Fibroblast of lung (primary cell): ENCODE measurements at regions not wholly inside any gene's neighbourhood (a gene's known extent, or its start where the extent isn't known, plus 50 kb on each side); places are given as distances from the start of the nearest gene placed in this dataset.

Experiments used
- DNase-seq, 2 donors: peaks; one replicate each; pipeline versions ENCODE4 v3.0.0 to v3.0.0-alpha.2; 2010; ENCODE audit warnings: low read depth in 2 of 2
- H2AFZ ChIP-seq: 2 replicates; pipeline ENCODE4 v1.5.1; 2012; ENCODE audit warnings: low read length, control low read depth, inconsistent platforms
- H3K27ac ChIP-seq: 2 replicates; pipeline ENCODE4 v1.5.1; 2011; ENCODE audit warnings: low read length, control low read depth; ENCODE audit not compliant: insufficient read depth
- H3K27me3 ChIP-seq: 2 replicates; pipeline ENCODE4 v1.5.1; 2011; ENCODE audit warnings: mild to moderate bottlenecking, low read length; ENCODE audit not compliant: control insufficient read depth, insufficient read depth
- H3K36me3 ChIP-seq: 2 replicates; pipeline ENCODE4 v1.5.1; 2011; ENCODE audit warnings: low read length; ENCODE audit not compliant: control insufficient read depth, insufficient read depth
- H3K4me1 ChIP-seq: 2 replicates; pipeline ENCODE4 v1.5.1; 2011; ENCODE audit warnings: low read length; ENCODE audit not compliant: control insufficient read depth, insufficient read depth; ENCODE audit errors: extremely low read depth
- H3K4me2 ChIP-seq: 2 replicates; pipeline ENCODE4 v1.5.1; 2011; ENCODE audit warnings: low read length, control low read depth; ENCODE audit not compliant: insufficient read depth; ENCODE audit errors: extremely low read depth
- H3K4me3 ChIP-seq, 4 experiments: fragments of 200-600 bp in 1 of 4; sonication (generic) in 1 of 4; replicated peaks in 1 of 4; 2 replicates each; pipeline ENCODE4 v1.5.1; 2011 to 2016; ENCODE audit warnings: low read length in 4 of 4, low read depth in 3 of 4, mild to moderate bottlenecking in 3 of 4, control low read depth in 2 of 4, inconsistent platforms in 1 of 4, mixed read lengths in 1 of 4; ENCODE audit not compliant: insufficient read depth in 1 of 4; ENCODE audit errors: control extremely low read depth in 1 of 4
- H3K79me2 ChIP-seq: 2 replicates; pipeline ENCODE4 v1.5.1; 2012; ENCODE audit warnings: mild to moderate bottlenecking, low read length, inconsistent platforms; ENCODE audit not compliant: control insufficient read depth, insufficient read depth
- H3K9ac ChIP-seq: 2 replicates; pipeline ENCODE4 v1.5.1; 2011; ENCODE audit warnings: mild to moderate bottlenecking, low read length, control low read depth; ENCODE audit not compliant: insufficient read depth
- H3K9me3 ChIP-seq: 2 replicates; pipeline ENCODE4 v1.5.1; 2012; ENCODE audit warnings: low read depth, low read length; ENCODE audit not compliant: control insufficient read depth, insufficient read depth
- H4K20me1 ChIP-seq: 2 replicates; pipeline ENCODE4 v1.5.1; 2011; ENCODE audit warnings: low read length; ENCODE audit not compliant: control insufficient read depth, insufficient read depth; ENCODE audit errors: extremely low read depth
- CTCF ChIP-seq, 2 donors: IDR thresholded peaks in 1 of 2; conservative IDR thresholded peaks in 1 of 2; 1 replicate in 1 of 2; 2 replicates in 1 of 2; pipeline ENCODE4 v1.5.1; 2011 to 2012; ENCODE audit warnings: low read length in 2 of 2, control low read depth in 1 of 2, inconsistent platforms in 1 of 2, low read depth in 1 of 2, mild to moderate bottlenecking in 1 of 2
- EZH2 ChIP-seq: IDR thresholded peaks from 2 replicates; pipeline ENCODE4 v1.5.1; 2012; ENCODE audit warnings: low read length, control low read depth, mild to moderate bottlenecking; ENCODE audit errors: missing control alignments

DNA sequence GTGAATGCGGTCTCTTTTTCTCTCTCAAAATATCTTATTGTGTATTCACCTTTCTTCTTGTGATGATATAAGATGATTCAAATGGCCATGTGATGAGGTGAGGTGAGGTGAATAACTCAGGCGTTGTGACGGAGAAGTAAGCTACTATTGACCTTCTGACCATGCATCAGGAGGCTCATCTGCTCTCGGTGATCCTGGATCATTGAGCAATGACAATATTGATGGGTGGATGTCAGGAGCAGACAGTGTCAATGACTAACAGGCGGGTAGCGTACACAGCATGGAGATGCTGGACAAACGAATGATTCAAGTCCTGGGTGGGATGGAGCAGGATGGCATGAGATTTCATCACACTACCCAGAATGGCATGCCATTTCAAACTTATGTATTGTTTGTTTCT is 119.6 kb downstream of the PXDC1 start:
- Histone ChIP-seq H4K20me1 (no peaks in the 10 kb centered on the region), H3K27ac (no peak overlapping the region), H3K27me3 (no peaks in the 10 kb centered on the region), H3K4me3 (no peak overlapping the region), H3K9ac (no peak overlapping the region), H3K4me2 (no peak overlapping the region), H2AFZ (no peak overlapping the region), H3K9me3 (no peaks in the 10 kb centered on the region), H3K79me2 (no peaks in the 10 kb centered on the region), H3K36me3 (no peaks in the 10 kb centered on the region), H3K4me1 (no peaks in the 10 kb centered on the region)
- TF ChIP-seq EZH2: no peak
- no peak for TF ChIP-seq CTCF (conservative IDR thresholded peaks at IDR 0.05 in 1 of 2, IDR thresholded peaks at IDR 0.05 in 1 of 2; ENCODE audit: low read depth in 1 of 2, low read length in 2 of 2)
- no peak for DNase-seq

- TF ChIP-seq CTCF (conservative IDR thresholded peaks at IDR 0.05 in 1 of 2, IDR thresholded peaks at IDR 0.05 in 1 of 2; ENCODE audit: low read depth in 1 of 2, low read length in 2 of 2): no peak
- no peak for TF ChIP-seq EZH2
- H3K36me3 ChIP-seq: no peaks in the 10 kb centered on the region
- no peak for DNase-seq
- peaks cover under 1% of the 10 kb centered on the region for H3K27me3 ChIP-seq
- H3K27ac ChIP-seq: no peak overlapping the region
- H4K20me1 ChIP-seq: no peaks in the 10 kb centered on the region
- H3K4me2 ChIP-seq: no peak overlapping the region
- no peak overlapping the region for H3K4me3 ChIP-seq
- no peaks in the 10 kb centered on the region for H3K79me2 ChIP-seq
- H3K9me3 ChIP-seq: no peaks in the 10 kb centered on the region
- no peak overlapping the region for H3K9ac ChIP-seq
- no peaks in the 10 kb centered on the region for H3K4me1 ChIP-seq
- H2AFZ ChIP-seq: no peak overlapping the region
Observed at GRCh38 chr6:3631186-3631585, 120.3 kb downstream of the PXDC1 start.

DNA sequence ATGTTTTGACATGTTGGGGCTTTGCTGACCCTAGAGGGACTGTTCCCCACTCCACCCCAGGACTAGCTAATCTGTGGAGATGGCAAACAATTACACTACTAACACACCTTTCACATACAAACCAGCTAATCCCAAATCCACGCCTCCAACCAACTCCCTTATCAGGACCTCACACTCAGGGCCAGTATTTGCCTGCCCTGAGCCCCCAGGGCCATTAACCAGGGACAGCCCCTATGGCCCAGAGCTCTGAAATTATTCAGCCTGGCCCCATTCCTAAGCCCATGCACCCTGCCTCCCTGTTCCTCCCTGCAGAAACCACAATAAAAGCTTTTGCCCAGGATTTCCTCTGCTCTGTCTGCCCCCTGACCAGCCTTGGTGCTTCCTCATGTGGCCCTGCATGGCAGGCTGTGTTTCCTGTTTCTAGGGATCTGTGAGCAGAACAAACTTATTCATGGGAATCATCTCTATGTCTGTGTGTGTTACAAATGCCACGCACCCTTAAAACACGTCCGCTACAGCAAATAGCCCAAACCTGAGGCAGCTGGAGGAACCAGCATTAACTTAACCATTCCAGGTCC is 121.2 kb downstream of the PXDC1 start:
- DNase-seq: no peak
- H3K27ac ChIP-seq: no peak overlapping the region
- TF ChIP-seq CTCF (conservative IDR thresholded peaks at IDR 0.05 in 1 of 2, IDR thresholded peaks at IDR 0.05 in 1 of 2; ENCODE audit: low read depth in 1 of 2, low read length in 2 of 2) (no peak), EZH2 (no peak)
- H3K79me2 ChIP-seq: no peaks in the 10 kb centered on the region
- H3K27me3 ChIP-seq: peaks cover 4% of the 10 kb centered on the region
- H3K4me1 ChIP-seq: no peaks in the 10 kb centered on the region
- H3K4me3 ChIP-seq: no peak overlapping the region
- H3K4me2 ChIP-seq: no peak overlapping the region
- no peaks in the 10 kb centered on the region for H3K36me3 ChIP-seq
- no peak overlapping the region for H2AFZ ChIP-seq
- H3K9ac ChIP-seq: no peak overlapping the region
- H3K9me3 ChIP-seq: no peaks in the 10 kb centered on the region
- no peaks in the 10 kb centered on the region for H4K20me1 ChIP-seq
